GM21526 (cell line): ENCODE measurements at regions not wholly inside any gene's neighbourhood (a gene's known extent, or its start where the extent isn't known, plus 50 kb on each side); places are given as distances from the start of the nearest gene placed in this dataset.
"Not testable (repeated sequence)": the region's sequence is repeated elsewhere in the genome, so short reads cannot be mapped to it uniquely, and the experiment has no call there.

Experiments
- ATAC-seq: cut with Tn5 transposase; IDR thresholded peaks from one replicate; pipeline ENCODE4 v1.9.1; 2021; ENCODE audit warnings: moderate library complexity; ENCODE audit not compliant: unreplicated experiment, low FRiP score

GRCh38 chr2:7857904-7858303, 824.0 kb upstream of the ID2 start:
- ATAC-seq: no peak

- ATAC-seq: no peak
Observed at GRCh38 chr2:7858624-7859023, 823.2 kb upstream of the ID2 start.

GRCh38 chr2:7860693-7861092, 821.2 kb upstream of the ID2 start:
- no peak for ATAC-seq

- ATAC-seq: no peak
Observed at GRCh38 chr2:7861910-7862702, 819.8 kb upstream of the ID2 start.

GRCh38 chr2:7866104-7866503, 815.8 kb upstream of the ID2 start:
- no peak for ATAC-seq

GRCh38 chr2:7866825-7867224, 815.0 kb upstream of the ID2 start:
- no peak for ATAC-seq

- ATAC-seq: no peak
Observed at GRCh38 chr2:7867867-7868266, 814.0 kb upstream of the ID2 start.

- no peak for ATAC-seq
Observed at GRCh38 chr2:7868836-7869235, 813.0 kb upstream of the ID2 start.

GRCh38 chr2:7876445-7876844, 805.4 kb upstream of the ID2 start:
- ATAC-seq: not testable (repeated sequence)

GRCh38 chr2:7878266-7878665, 803.6 kb upstream of the ID2 start:
- not testable (repeated sequence) for ATAC-seq

- no peak for ATAC-seq
Observed at GRCh38 chr2:7878786-7879482, 802.9 kb upstream of the ID2 start.

GRCh38 chr2:7879483-7879835, 802.4 kb upstream of the ID2 start:
- no peak for ATAC-seq

GRCh38 chr2:7880126-7880525, 801.7 kb upstream of the ID2 start:
- ATAC-seq: no peak

- ATAC-seq: no peak
Observed at GRCh38 chr2:7880566-7880965, 801.3 kb upstream of the ID2 start.

GRCh38 chr2:7881063-7881462, 800.8 kb upstream of the ID2 start:
- ATAC-seq: no peak

GRCh38 chr2:7881466-7881865, 800.4 kb upstream of the ID2 start:
- ATAC-seq: no peak

GRCh38 chr2:7882296-7882695, 799.6 kb upstream of the ID2 start:
- ATAC-seq: no peak

GRCh38 chr2:7884338-7884737, 797.5 kb upstream of the ID2 start:
- ATAC-seq: no peak

GRCh38 chr2:7886666-7887065, 795.2 kb upstream of the ID2 start:
- ATAC-seq: no peak

GRCh38 chr2:7887441-7887840, 794.4 kb upstream of the ID2 start:
- ATAC-seq: no peak

GRCh38 chr2:7888876-7889275, 793.0 kb upstream of the ID2 start:
- no peak for ATAC-seq

- ATAC-seq: no peak
Observed at GRCh38 chr2:7891312-7891711, 790.5 kb upstream of the ID2 start.
